Occipital lobe (tissue), 1 donor: ENCODE measurements at regions not wholly inside any gene's neighbourhood (a gene's known extent, or its start where the extent isn't known, plus 50 kb on each side); places are given as distances from the start of the nearest gene placed in this dataset.
A peak's percentile ranks its signal among the peaks of the same experiment; 100 is the strongest.
"Not testable (repeated sequence)": the region's sequence is repeated elsewhere in the genome, so short reads cannot be mapped to it uniquely, and the experiment has no call there.

Source experiments
- DNase-seq: peaks from one replicate; lab custom pipeline; 2025; lab: John Stamatoyannopoulos, UW

- DNase-seq = no peak
Measured at GRCh38 chr3:35849496-35849895, 210.2 kb downstream of the ARPP21 start.

DNA sequence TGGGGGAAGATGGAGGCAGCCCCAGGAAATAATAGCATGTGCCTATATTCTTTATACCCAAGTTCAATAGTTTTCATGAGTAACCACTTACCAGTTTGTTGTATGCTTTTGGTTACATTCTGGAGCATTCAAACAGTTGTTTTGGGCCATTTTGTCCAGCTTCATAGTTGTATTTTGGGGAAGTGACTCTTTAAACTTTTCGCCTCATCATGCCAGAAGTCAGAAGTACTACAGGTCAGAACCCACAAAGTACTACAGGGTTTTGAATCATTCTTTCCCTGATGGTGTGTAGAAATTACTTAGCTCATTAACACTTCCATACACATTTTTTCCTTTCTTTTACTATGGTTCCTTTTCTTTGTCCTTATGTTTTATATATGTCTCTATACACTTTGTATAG lies 210.6 kb downstream of the ARPP21 start:
- no peak for DNase-seq

DNA sequence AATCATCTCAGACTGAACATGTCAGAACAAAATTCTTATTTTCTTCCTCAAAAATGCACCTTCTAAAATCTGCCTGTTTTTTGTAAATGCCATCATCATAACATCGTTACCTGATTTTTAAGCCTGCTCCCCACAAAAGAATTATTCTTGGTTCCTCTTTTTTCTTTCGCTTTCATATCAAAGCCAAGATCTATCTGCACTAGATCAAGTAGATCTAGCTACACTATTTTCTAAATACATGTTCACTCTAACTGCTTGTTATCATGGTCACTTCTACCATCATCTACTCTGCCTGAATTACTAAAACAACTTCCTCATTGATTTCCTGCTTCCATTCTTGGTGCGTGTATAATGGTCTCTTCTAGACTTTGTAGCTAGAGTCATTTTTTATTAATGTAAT lies 217.7 kb downstream of the ARPP21 start:
- no peak for DNase-seq

DNA sequence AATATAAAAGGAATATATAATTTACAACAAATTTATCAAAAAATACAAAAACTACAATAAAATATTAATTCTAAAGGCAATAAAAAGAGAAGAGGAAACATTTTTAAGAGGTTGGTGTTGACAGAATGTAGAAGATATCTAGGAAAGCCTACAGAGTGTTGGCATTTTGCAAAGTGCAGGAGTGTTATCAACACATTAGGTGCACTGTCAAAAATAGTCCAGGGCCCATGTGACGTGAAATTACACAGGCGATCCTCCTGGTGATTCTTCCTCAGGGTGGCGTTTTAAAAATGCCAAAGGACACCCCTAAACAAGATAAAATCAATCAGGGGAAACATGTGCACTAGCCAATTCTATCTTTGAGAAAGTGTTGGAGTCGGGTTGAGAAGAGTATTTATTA lies 222.7 kb downstream of the ARPP21 start:
- DNase-seq = no peak

DNA sequence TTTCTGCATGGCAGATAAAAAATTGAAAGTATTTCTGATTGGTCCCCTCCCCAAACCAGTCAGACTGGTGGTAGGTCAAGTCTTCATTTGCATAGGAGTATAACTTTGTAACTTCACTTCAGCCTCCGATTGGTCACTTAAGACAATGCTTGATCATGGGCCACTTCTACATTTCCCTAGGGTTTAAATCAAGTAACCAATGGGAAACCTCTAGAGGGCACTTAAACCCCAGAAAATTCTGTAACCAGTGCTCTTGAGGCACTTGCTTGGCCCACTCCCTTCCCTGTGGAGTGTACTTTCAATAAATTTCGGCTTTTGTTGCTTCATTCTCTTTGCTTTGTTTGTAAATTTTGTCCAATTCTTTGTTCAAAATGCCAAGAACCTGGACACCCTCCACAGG lies 225.5 kb downstream of the ARPP21 start:
- no peak for DNase-seq

GRCh38 chr3:35867791-35868190 lies 228.5 kb downstream of the ARPP21 start:
- DNase-seq = no peak

DNA sequence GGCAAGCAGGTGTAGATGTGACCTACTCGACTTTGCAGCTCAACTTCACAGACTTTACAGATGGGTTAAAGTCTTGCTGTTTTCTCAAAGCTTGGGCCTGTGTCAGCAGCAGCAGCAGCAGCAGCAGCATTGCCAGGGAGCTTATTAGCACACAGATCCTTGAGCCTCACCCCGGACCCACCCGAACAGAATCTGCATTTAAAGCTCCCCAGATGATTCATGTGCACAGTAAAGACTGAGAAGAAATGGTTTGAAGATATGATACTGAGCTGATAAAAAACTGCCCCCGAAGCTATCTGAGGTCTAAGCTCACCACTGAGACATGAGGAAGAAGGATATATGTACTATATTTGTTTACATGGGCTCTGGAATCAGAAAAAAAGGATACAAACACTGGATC lies 231.7 kb downstream of the ARPP21 start:
- no peak for DNase-seq

DNA sequence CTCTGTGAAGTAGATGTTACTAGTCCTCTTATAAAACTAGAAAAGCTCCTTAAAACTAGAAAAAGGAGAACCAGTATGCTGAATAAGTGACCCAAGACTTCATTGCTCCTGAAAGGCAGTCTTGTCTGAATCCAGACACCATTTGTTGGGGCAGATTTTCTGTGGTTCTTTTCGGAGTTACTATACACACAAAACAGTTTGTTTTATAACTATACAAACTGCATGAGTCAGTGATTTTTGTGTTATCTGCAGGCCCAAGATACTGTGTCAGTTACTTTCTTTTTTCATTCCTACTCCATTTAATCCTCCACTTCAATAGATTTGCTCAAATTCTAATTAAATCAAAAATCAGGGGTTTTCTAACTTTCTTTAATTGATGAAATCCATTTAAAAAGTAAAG lies 244.6 kb downstream of the ARPP21 start:
- DNase-seq = no peak

DNA sequence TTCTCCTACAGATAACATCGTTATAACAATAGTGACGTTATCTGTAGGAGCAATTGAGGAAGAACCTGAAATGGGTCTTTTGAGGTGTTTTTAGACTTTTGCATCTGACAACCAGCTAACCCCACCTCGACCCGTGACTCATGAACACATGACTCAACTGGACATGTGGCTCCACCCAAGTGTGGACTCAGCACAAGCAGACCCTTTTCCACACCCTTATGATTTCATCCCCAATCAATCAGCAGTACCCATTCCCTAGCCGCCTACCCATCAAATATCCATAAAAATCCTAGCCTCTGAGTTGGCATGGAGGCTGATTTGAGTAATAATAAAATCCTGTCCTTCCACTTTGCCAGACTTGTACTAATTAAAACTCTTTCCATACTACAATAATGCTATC lies 255.4 kb downstream of the ARPP21 start:
- DNase-seq = no peak

DNA sequence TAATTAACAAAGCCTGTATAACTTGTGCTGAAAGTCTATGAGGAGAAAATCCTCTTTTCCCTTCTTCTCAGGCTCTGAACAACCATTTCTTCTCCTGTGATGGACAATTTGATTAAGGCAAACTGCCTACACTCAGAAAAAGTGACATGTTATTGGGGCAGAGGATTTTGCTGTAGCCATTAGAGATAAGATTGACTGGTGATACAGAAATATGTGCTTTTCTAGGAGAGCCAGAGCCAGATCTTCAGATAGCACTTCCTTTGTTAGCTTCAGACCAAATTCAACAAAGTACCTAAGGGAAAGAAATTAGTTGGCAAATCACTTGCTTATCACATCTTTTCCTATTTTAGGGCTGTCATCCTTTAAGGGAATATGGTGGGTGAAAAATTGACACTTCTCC lies 259.9 kb downstream of the ARPP21 start:
- no peak for DNase-seq

DNA sequence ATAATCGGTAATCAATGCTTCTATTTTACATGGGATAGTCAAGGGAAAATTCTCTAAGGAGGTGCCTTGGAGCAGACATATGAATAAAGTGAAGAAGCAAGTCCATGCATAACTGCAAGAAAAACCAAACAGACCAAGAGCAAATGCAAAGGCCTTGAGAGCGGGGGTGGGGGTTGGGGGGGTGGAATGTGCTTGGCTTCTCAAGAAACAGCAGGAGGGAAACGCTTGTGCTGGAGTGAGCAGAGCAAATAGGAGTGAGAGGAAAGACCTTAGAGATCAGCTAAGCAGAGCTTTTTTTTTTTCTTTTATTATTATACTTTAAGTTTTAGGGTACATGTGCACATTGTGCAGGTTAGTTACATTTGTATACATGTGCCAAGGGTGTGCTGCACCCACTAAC lies 260.8 kb downstream of the ARPP21 start:
- no peak for DNase-seq

DNA sequence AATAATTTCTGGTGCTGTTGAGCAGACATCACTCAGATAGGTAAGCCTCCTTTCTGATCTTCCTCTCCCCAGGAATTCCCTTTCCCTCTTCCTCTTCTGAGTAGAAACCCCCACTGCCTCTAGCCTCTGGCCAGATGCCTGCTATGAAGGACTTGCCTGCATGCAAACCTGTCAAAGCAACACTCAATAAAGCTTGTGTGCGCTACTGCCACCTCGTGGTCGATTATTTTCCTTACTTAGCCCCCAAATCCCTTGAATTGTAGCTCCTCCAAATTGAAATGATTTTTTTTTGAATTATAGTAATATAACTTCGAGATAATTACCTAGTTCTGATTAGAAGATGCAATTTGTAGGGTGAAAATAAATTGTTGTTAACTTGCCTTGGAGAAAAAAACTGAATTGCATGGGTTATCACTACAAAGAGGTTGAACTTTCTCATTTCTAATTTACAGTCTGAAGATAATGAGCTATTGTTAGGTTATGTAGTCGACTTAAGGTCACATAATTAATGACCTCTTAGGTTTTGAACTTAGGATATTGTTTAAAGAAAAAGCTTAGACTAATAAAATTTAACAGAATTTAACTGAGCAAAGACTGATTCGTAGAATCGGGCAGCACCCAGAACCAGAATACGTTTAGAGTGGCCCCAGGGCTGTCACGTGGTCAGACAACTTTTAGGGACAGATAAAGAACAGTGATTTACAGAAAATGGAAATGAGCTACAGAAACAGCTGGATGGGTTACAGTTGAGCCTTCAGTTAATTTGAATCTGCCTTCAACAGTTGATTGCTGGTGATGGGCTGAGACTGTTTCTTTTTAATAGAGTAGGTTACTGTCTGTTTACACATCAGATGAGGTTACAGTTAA lies 269.3 kb downstream of the ARPP21 start:
- peak; percentile 14 for DNase-seq

DNA sequence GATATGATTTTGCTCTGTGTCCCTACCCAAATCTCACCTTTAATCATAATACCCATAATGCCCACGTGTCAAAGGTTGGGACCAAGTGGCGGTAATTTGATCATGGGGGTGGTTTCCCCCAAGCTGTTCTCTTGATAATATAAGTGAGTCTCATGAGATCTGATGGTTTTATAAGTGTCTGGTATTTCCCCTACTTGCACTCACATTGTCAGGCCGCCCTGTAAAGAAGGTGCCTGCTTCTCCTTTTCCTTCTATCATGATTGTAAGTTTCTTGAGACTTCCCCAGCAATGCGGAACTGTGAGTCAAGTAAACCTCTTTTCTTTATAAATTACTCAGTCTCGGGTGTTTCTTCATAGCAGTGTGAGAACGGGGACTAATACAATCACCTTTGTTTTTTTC lies 279.8 kb downstream of the ARPP21 start:
- no peak for DNase-seq

GRCh38 chr3:35921718-35922117 lies 282.4 kb downstream of the ARPP21 start:
- no peak for DNase-seq

GRCh38 chr3:35924070-35924469 lies 284.7 kb downstream of the ARPP21 start:
- not testable (repeated sequence) for DNase-seq

DNA sequence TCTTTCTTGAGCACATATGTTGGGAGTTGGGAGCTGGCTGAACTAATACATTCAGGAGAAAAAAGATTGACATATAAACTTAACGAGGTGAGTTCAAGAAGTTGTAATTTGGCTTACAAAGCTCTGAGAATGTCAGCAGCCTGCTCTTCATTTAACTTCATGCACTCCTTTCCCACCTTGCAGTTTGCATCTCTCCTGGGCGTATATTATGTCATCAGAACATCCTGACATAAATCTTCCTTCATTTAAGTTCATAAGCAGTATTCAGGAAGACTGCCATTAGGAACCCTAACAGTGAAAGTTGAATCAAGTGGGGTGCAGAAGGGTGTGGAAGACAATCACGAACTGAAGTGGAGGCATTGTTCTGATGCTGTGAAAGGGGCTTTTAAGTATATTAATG lies 288.1 kb downstream of the ARPP21 start:
- DNase-seq = no peak

- no peak for DNase-seq
Measured at GRCh38 chr3:35929158-35929557, 289.8 kb downstream of the ARPP21 start.

DNA sequence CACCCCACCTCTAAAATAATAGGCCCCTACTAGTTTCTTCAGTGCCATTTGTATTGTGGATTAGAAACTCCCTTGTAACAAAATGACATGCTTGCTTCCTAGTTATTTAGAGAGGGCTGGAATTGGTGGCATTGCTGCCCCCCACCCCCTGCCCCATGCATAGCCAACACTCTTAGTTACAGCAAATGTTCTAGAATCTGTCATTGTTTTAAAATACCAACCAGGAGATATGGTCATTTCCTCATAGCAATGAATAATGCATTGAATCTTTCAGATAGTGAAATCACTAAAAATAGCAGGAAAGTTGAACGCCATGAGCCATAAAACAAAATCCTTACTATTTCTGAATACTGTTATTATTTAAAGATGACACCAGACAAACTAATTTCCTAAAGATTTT lies 292.5 kb downstream of the ARPP21 start:
- DNase-seq = no peak

- DNase-seq = no peak
Measured at GRCh38 chr3:35932995-35933394, 293.7 kb downstream of the ARPP21 start.

- no peak for DNase-seq
Measured at GRCh38 chr3:35936571-35936970, 297.2 kb downstream of the ARPP21 start.

- DNase-seq = no peak
Measured at GRCh38 chr3:35944926-35945710, 305.8 kb downstream of the ARPP21 start.

GRCh38 chr3:35946121-35946853 lies 307.0 kb downstream of the ARPP21 start:
- DNase-seq = no peak
